ENCODE measurements at regions not wholly inside any gene's neighbourhood (a gene's known extent, or its start where the extent isn't known, plus 50 kb on each side); places are given as distances from the start of the nearest gene placed in this dataset.

GRCh38 chr4:104263100-104263499, 231.6 kb downstream of the CXXC4 start:
- no peak for FAIRE-seq
- dilution Hi-C loops (cut with MboI; ENCODE audit: extremely low pct_ligation_motif_present, low sequenced_read_pairs) = no loop called here
- H3K79me2 ChIP-seq (ENCODE audit: control insufficient read depth, insufficient read depth, low read length) = no peaks in the 10 kb centered on the region
- no peak overlapping the region for H3K9ac ChIP-seq (ENCODE audit: control insufficient read depth, extremely low read depth, insufficient read depth, low read length)
- no peak for TF ChIP-seq CTCF (optimal IDR thresholded peaks at IDR 0.05 in 1 of 3, IDR thresholded peaks at IDR 0.05 in 1 of 3, conservative IDR thresholded peaks at IDR 0.05 in 1 of 3; ENCODE audit: extremely low read depth in 1 of 3, insufficient read depth in 2 of 3, low read length in 3 of 3)
- TF ChIP-seq EZH2 (IDR thresholded peaks at IDR 0.05; ENCODE audit: low read length) = no peak
- no peaks in the 10 kb centered on the region for H3K27me3 ChIP-seq (ENCODE audit: control insufficient read depth, extremely low read depth, insufficient read depth, low read length)
- no peaks in the 10 kb centered on the region for H3K9me1 ChIP-seq (ENCODE audit: control insufficient read depth, extremely low read depth, insufficient read depth, low read length)
- no peaks in the 10 kb centered on the region for H4K20me1 ChIP-seq (ENCODE audit: control insufficient read depth, extremely low read depth, insufficient read depth, low read length)
- H3K36me3 ChIP-seq (ENCODE audit: control insufficient read depth in 2 of 2, extremely low read depth in 1 of 2, insufficient read depth in 2 of 2, low read length in 2 of 2) = no peaks in the 10 kb centered on the region
- H3K9me3 ChIP-seq (ENCODE audit: control insufficient read depth, low read depth, low read length) = no peaks in the 10 kb centered on the region
- H3K4me1 ChIP-seq (ENCODE audit: control insufficient read depth, extremely low read depth, insufficient read depth, low read length) = no peaks in the 10 kb centered on the region
- no peak overlapping the region for H2AFZ ChIP-seq (ENCODE audit: control insufficient read depth, low read length)
- H3K4me3 ChIP-seq (ENCODE audit: control insufficient read depth in 2 of 3, extremely low read depth in 1 of 3, insufficient read depth in 2 of 3, low read depth in 1 of 3, low read length in 3 of 3) = no peak overlapping the region
- H3K4me2 ChIP-seq (ENCODE audit: control insufficient read depth, extremely low read depth, insufficient read depth, low read depth, low read length) = no peak overlapping the region
- DNase-seq (ENCODE audit: low read depth, low spot score) = no peak
- no peak overlapping the region for H3K27ac ChIP-seq (ENCODE audit: control insufficient read depth, insufficient read depth, low read length)

- Histone ChIP-seq H3K4me3 (ENCODE audit: control insufficient read depth in 2 of 3, extremely low read depth in 1 of 3, insufficient read depth in 2 of 3, low read depth in 1 of 3, low read length in 3 of 3) (no peak overlapping the region), H3K9me3 (ENCODE audit: control insufficient read depth, low read depth, low read length) (no peaks in the 10 kb centered on the region), H3K79me2 (ENCODE audit: control insufficient read depth, insufficient read depth, low read length) (no peaks in the 10 kb centered on the region), H3K4me1 (ENCODE audit: control insufficient read depth, extremely low read depth, insufficient read depth, low read length) (no peaks in the 10 kb centered on the region), H3K36me3 (ENCODE audit: control insufficient read depth in 2 of 2, extremely low read depth in 1 of 2, insufficient read depth in 2 of 2, low read length in 2 of 2) (no peaks in the 10 kb centered on the region), H3K9me1 (ENCODE audit: control insufficient read depth, extremely low read depth, insufficient read depth, low read length) (no peaks in the 10 kb centered on the region), H3K27ac (ENCODE audit: control insufficient read depth, insufficient read depth, low read length) (no peak overlapping the region), H3K4me2 (ENCODE audit: control insufficient read depth, extremely low read depth, insufficient read depth, low read depth, low read length) (no peak overlapping the region), H4K20me1 (ENCODE audit: control insufficient read depth, extremely low read depth, insufficient read depth, low read length) (no peaks in the 10 kb centered on the region), H3K9ac (ENCODE audit: control insufficient read depth, extremely low read depth, insufficient read depth, low read length) (no peak overlapping the region), H3K27me3 (ENCODE audit: control insufficient read depth, extremely low read depth, insufficient read depth, low read length) (no peaks in the 10 kb centered on the region), H2AFZ (ENCODE audit: control insufficient read depth, low read length) (no peak overlapping the region)
- DNase-seq (ENCODE audit: low read depth, low spot score) = no peak
- dilution Hi-C loops (cut with MboI; ENCODE audit: extremely low pct_ligation_motif_present, low sequenced_read_pairs) = no loop called here
- TF ChIP-seq CTCF (optimal IDR thresholded peaks at IDR 0.05 in 1 of 3, IDR thresholded peaks at IDR 0.05 in 1 of 3, conservative IDR thresholded peaks at IDR 0.05 in 1 of 3; ENCODE audit: extremely low read depth in 1 of 3, insufficient read depth in 2 of 3, low read length in 3 of 3) = no peak
- TF ChIP-seq EZH2 (IDR thresholded peaks at IDR 0.05; ENCODE audit: low read length) = no peak
- FAIRE-seq = no peak
These were observed 232.0 kb downstream of the CXXC4 start for GRCh38 chr4:104262678-104263077.
